Gastrocnemius medialis (tissue), 4 donors: ENCODE measurements at regions not wholly inside any gene's neighbourhood (a gene's known extent, or its start where the extent isn't known, plus 50 kb on each side); places are given as distances from the start of the nearest gene placed in this dataset.
"Not testable (repeated sequence)": the region's sequence is repeated elsewhere in the genome, so short reads cannot be mapped to it uniquely, and the experiment has no call there.

Source experiments
- ATAC-seq, 2 donors: fragments of 150-250 bp; one replicate each; pipeline ENCODE4 v1.9.1; 2016
- DNase-seq, 2 donors: peaks; one replicate each; pipeline ENCODE4 v3.0.0-alpha.2; 2019
- H3K27ac ChIP-seq, 4 donors: fragments of 200-600 bp; sonication (generic); 1 replicate in 1 of 4; 2 replicates in 3 of 4; pipeline ENCODE4 v1.5.1; 2016 to 2018; ENCODE audit warnings: mild to moderate bottlenecking in 2 of 4, moderate library complexity in 1 of 4
- H3K27me3 ChIP-seq, 3 donors: fragments of 200-600 bp; sonication (generic) in 2 of 3; 1 replicate in 1 of 3; 2 replicates in 2 of 3; pipeline versions ENCODE4 v1.5.1 to v1.6.0; 2016 to 2019; ENCODE audit warnings: mild to moderate bottlenecking in 1 of 3, moderate library complexity in 1 of 3
- H3K36me3 ChIP-seq, 2 donors: fragments of 200-600 bp; sonication (generic) in 1 of 2; one replicate each; pipeline ENCODE4 v1.5.1; 2017 to 2018
- H3K4me1 ChIP-seq, 2 donors: fragments of 200-600 bp; sonication (generic) in 1 of 2; one replicate each; pipeline ENCODE4 v1.5.1; 2016 to 2017; ENCODE audit warnings: mild to moderate bottlenecking in 2 of 2
- H3K4me3 ChIP-seq, 4 donors: fragments of 200-600 bp; sonication (generic) in 3 of 4; 1 replicate in 1 of 4; 2 replicates in 3 of 4; pipeline ENCODE4 v1.5.1; 2016 to 2019; ENCODE audit warnings: mild to moderate bottlenecking in 2 of 4
- H3K9me3 ChIP-seq, 3 donors: fragments of 200-600 bp; sonication (generic) in 2 of 3; 1 replicate in 1 of 3; 2 replicates in 2 of 3; pipeline ENCODE4 v1.5.1; 2016 to 2019
- CTCF ChIP-seq, 5 experiments: fragments of 450-650 bp in 3 of 5; fragments of 200-600 bp in 2 of 5; sonication (generic) in 2 of 5; IDR thresholded peaks in 4 of 5; conservative IDR thresholded peaks in 1 of 5; 1 replicate in 4 of 5; 2 replicates in 1 of 5; pipeline ENCODE4 v1.5.1; 2016 to 2019; ENCODE audit warnings: antibody characterized with exemption in 5 of 5, mild to moderate bottlenecking in 3 of 5, moderate library complexity in 3 of 5
- POLR2A ChIP-seq, 2 donors: fragments of 450-650 bp; IDR thresholded peaks; one replicate each; pipeline ENCODE4 v1.6.1; 2017; ENCODE audit warnings: antibody characterized with exemption in 2 of 2, mild to moderate bottlenecking in 2 of 2, moderate library complexity in 2 of 2
- in situ Hi-C, 4 donors: fragments of 200-750 bp; cut with MboI; loops; one replicate each; pipeline versions ENCODE4 v1.15.0 to v1.8.0; 2017; ENCODE audit warnings: low sequenced_read_pairs in 4 of 4
- intact Hi-C: fragments of 100-400 bp; cut with DNase I; formaldehyde crosslinking; loops from one replicate; pipeline ENCODE4 v1.15.1; 2023; ENCODE audit warnings: low total_unique reads

- in situ Hi-C loops (no loop called here), intact Hi-C loops (no loop called here)
- no peaks in the 10 kb centered on the region for H3K27me3 ChIP-seq
- DNase-seq (no peak), ATAC-seq (no peak)
- no peaks in the 10 kb centered on the region for H3K36me3 ChIP-seq
- H3K4me3 ChIP-seq: no peak overlapping the region
- TF ChIP-seq POLR2A (IDR thresholded peaks at IDR 0.05): no peak
- no peak for TF ChIP-seq CTCF (IDR thresholded peaks at IDR 0.05 in 4 of 5, conservative IDR thresholded peaks at IDR 0.05 in 1 of 5)
- no peaks in the 10 kb centered on the region for H3K9me3 ChIP-seq
- no peak overlapping the region for H3K27ac ChIP-seq
- no peaks in the 10 kb centered on the region for H3K4me1 ChIP-seq
Observed at GRCh38 chr3:181921220-181921619, 209.5 kb downstream of the SOX2 start.

GRCh38 chr3:181925841-181926240, 214.1 kb downstream of the SOX2 start:
- H3K4me1 ChIP-seq, DNase-seq, H3K9me3 ChIP-seq, H3K27me3 ChIP-seq, in situ Hi-C loops, ATAC-seq, H3K36me3 ChIP-seq, H3K4me3 ChIP-seq, intact Hi-C loops, H3K27ac ChIP-seq: not testable (repeated sequence)

GRCh38 chr3:181929501-181929900, 217.8 kb downstream of the SOX2 start:
- intact Hi-C loops: no loop called here
- TF ChIP-seq CTCF (IDR thresholded peaks at IDR 0.05 in 4 of 5, conservative IDR thresholded peaks at IDR 0.05 in 1 of 5): no peak
- no peaks in the 10 kb centered on the region for H3K27me3 ChIP-seq
- in situ Hi-C loops: no loop called here
- no peak overlapping the region for H3K4me3 ChIP-seq
- no peak for ATAC-seq
- DNase-seq: no peak
- no peaks in the 10 kb centered on the region for H3K4me1 ChIP-seq
- no peaks in the 10 kb centered on the region for H3K36me3 ChIP-seq
- H3K27ac ChIP-seq: no peak overlapping the region
- H3K9me3 ChIP-seq: no peaks in the 10 kb centered on the region

GRCh38 chr3:181930105-181930504, 218.4 kb downstream of the SOX2 start:
- in situ Hi-C loops: no loop called here
- ATAC-seq (no peak), DNase-seq (no peak)
- Histone ChIP-seq H3K4me1 (no peaks in the 10 kb centered on the region), H3K36me3 (no peaks in the 10 kb centered on the region), H3K27ac (no peak overlapping the region), H3K9me3 (no peaks in the 10 kb centered on the region), H3K4me3 (no peak overlapping the region), H3K27me3 (no peaks in the 10 kb centered on the region)
- TF ChIP-seq CTCF (IDR thresholded peaks at IDR 0.05 in 4 of 5, conservative IDR thresholded peaks at IDR 0.05 in 1 of 5) (no peak), POLR2A (IDR thresholded peaks at IDR 0.05) (no peak)
- intact Hi-C loops: no loop called here

GRCh38 chr3:181932039-181932438, 220.3 kb downstream of the SOX2 start:
- DNase-seq (no peak), ATAC-seq (no peak)
- no peak overlapping the region for H3K27ac ChIP-seq
- H3K4me3 ChIP-seq: no peak overlapping the region
- no peaks in the 10 kb centered on the region for H3K36me3 ChIP-seq
- no peaks in the 10 kb centered on the region for H3K27me3 ChIP-seq
- no peaks in the 10 kb centered on the region for H3K4me1 ChIP-seq
- in situ Hi-C loops: no loop called here
- intact Hi-C loops: no loop called here
- TF ChIP-seq POLR2A (IDR thresholded peaks at IDR 0.05) (no peak), CTCF (IDR thresholded peaks at IDR 0.05 in 4 of 5, conservative IDR thresholded peaks at IDR 0.05 in 1 of 5) (no peak)
- H3K9me3 ChIP-seq: no peaks in the 10 kb centered on the region
